ENCODE measurements at regions not wholly inside any gene's neighbourhood (a gene's known extent, or its start where the extent isn't known, plus 50 kb on each side); places are given as distances from the start of the nearest gene placed in this dataset.
"Not testable (repeated sequence)": the region's sequence is repeated elsewhere in the genome, so short reads cannot be mapped to it uniquely, and the experiment has no call there.

DNA sequence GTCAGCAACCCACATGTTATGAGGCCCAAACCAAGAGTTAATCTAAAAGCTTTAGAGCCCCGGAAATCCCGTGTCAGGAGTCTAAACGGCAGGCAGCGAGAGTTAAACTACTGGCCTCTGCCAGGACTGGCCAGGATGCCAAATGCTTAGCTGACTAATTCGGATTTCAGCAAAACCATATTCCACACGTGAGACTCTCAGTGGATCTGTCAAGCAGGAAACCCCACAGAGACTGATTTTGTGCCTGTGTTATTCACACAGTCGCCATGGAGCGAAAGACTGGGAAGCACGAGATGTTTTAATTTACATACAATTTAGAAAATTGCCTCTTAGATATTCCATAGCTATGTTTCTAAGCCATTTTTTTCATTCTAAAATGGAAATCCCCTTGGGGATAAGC, 152.9 kb downstream of the RNASET2 start:
- DNase-seq: no peak

- DNase-seq: no peak
These were observed 153.9 kb downstream of the RNASET2 start for GRCh38 chr6:166802401-166802800.

GRCh38 chr6:166800137-166800536, 156.2 kb downstream of the RNASET2 start:
- no peak for DNase-seq

DNA sequence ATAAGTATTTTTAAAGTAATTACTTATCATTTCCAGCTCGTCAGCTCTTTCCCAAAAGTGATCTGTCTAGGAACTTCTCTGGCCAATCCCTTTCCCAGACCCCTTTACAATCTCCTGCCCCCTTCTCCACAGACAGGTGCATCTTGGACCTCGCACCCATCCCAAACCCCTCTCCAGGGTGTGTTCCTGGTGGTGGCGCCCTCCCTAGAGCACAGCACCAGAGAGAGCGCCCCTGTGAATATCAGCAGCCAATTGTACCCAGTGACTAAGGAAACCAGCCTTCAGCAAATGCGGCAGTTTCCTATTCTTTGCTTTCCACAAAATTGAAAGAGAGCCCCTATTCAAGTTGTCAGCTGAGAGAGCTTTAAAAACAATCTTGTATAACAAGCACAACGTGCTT, 157.7 kb downstream of the RNASET2 start:
- no peak for DNase-seq

GRCh38 chr6:166796610-166797009, 159.7 kb downstream of the RNASET2 start:
- no peak for DNase-seq

- DNase-seq: no peak
These were observed 160.5 kb downstream of the RNASET2 start for GRCh38 chr6:166795879-166796278.

GRCh38 chr6:166790808-166791207, 163.8 kb upstream of the RPS6KA2 start:
- not testable (repeated sequence) for DNase-seq

DNA sequence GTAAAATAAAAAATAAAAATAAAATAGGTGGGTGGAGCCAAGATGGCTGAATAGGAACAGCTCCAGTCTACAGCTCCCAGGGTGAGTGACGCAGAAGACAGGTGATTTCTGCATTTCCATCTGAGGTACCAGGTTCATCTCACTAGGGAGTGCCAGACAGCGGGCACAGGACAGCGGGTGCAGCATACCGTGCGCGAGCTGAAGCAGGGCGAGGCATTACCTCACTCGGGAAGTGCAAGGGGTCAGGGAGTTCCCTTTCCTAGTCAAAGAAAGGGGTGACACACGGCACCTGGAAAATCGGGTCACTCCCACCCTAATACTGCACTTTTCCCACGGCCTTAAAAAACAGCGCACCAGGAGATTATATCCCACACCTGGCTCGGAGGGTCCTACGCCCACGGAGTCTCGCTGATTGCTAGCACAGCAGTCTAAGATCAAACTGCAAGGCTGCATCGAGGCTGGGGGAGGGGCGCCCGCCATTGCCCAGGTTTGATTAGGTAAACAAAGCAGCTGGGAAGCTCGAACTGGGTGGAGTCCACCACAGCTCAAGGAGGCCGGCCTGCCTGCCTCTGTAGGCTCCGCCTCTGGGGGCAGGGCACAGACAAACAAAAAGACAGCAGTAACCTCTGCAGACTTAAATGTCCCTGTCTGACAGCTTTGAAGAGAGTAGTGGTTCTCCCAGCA, 161.9 kb upstream of the RPS6KA2 start:
- DNase-seq: not testable (repeated sequence)

DNA sequence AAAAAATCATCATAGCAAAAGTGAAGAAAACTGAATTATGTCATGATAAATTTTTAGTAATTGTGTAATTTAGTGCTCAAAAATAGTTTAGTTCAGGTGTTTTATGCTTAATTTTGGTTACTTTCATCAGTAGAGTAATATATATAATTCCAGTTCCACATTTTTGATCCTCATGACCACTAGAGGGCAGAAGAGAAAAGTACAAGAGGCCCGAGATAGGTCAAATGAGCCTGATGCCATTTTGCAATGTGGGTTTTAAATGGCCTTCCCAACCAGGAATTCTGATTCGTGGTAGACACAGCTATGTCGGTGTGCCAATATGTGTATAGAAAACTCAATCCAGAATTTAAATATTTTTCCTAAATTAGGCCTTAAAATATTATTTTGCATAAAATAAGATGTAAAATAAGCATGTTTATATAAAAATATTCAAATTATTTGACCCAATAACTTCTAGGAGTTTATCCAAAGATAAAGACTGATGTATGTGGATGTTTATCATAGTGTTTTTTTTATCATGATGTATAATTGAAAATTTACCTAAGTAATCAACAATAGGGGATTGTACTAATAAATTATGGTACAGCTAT, 159.7 kb upstream of the RPS6KA2 start:
- DNase-seq: peak; percentile 12

DNA sequence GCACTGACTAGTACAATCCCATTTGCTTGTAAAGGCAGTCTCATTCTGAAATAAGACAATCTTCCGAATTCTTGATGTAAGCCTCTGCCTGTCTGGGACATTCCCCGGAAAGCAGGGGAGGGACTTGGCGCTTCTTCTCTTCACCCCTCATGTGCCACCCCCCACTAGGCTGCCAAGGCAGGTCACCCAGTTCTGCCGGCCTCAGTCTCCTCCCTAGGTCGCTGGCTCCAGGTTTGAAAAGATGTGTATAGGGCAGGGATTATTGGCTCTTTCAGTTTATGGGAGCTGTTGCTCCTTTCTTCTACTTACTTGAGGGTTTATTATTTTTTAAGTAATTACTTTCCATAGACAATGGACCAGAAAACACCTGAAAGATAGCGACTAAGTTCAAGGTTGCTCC, 158.1 kb upstream of the RPS6KA2 start:
- no peak for DNase-seq

GRCh38 chr6:166784691-166785090, 157.6 kb upstream of the RPS6KA2 start:
- DNase-seq: no peak

- DNase-seq: no peak
These were observed 155.5 kb upstream of the RPS6KA2 start for GRCh38 chr6:166782520-166782919.

DNA sequence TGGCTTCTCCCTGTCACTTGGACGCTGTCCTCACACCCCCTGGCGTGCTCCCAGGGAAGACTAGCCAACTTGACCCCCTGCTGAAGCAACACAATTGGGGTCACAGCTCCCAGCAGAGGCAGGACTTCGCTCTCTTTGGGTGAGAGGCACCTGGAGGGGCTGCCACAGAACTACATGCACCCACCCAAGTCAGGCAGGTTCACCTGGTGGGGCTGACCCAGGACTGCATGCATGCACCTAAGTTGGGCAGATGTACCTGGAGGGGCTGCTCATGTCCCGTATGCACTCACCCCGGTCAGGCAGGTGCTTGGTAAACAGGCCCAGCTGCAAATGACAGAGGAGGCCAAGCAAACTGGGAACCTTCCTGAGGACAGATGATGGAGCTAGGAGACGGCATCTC, 154.3 kb upstream of the RPS6KA2 start:
- DNase-seq: no peak

DNA sequence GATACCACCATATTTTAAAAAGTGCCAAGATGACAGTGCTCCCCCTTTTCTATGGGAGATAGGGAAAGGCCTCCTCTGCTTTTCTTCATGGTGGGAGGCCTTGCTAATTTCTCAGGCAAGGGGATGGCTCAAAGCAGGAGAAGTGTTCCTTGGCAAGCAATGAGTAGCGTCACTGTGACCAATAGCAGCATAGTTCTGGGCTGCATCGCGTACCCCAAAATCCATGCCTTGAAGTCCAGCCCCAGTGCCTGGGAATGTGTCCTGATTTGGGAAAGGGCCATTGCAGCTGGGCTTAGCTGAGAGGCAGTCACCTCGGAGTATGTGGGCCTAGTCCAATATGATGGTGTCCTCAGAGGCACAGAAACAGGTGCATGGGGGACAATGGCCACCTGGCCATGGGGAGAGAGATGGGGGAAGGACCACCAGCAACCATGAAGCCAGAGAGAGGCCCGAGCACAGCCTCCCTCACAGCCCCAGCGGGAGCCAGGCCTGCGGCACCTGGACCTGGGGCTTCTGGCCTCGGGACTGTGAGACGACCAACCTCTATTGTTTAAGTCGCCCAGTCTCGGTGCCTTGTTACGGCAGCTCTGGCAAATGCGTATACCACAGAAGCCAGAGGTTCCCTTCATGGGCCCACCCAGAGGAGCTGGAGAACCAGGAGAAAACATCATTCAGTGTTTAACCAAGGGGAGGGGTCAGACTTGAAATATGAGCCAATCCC, 153.1 kb upstream of the RPS6KA2 start:
- no peak for DNase-seq

GRCh38 chr6:166779381-166779780, 152.3 kb upstream of the RPS6KA2 start:
- no peak for DNase-seq

DNA sequence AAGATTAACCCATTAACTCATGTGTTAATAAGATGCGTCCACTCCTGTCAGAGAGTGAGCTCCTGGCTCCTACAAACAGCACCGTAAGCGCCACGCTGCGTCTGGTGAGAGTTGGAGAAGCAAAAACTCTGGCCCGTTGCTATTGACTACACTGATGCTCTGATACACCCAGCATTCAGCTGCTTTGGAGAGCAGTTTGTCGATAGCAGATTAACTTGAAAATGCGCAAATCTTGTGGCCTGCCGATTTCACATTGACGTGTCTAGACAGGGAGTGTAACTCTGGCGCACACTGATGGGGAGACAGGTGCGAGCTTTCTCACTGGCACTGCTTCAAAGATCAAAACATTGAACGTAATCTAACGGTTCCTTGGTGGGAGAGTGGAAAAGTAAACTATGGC, 151.7 kb upstream of the RPS6KA2 start:
- DNase-seq: no peak

DNA sequence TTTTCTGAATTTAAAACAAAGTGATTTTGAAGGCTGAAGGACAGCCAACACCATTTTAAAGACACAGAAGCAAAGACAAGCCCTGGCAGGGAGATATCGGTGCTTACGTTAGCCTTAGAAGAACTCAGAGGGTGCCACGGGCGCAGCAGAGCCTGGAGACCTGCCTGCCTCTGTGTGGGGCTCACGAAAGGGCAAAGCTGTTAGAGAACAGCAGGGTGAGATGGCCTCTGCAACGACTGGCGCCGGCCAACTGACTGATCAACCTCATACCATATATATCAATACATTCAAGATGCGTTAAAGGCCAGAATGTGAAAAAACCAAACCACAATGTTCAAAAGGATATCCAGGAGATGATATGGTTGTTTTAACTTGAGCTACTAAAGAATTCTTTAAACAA, 151.0 kb upstream of the RPS6KA2 start:
- DNase-seq: no peak

DNA sequence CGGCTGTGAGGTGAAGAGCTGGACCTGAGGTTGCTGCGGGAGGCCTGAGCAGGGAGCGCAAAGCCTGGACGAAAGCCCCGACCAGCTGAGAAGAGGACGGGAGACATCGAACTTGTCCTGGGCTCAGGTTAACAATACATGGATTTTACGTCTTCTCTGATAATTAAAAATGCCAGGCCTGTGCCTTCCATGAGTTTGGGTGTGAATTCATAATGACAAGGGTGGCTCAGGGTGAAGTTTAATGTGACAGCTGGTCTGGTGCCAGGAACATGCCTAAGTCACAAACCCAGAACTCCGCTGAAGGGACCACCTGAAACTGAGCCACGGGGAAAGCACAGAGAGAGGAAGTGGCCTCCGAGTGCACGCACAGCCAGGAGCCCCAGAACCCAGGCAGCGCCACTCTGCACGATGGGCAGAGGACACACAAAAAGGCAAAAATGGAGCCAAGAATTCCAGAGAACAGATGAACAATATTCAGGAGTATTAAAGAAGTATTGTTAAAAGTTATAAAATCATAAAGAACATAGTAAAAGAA, 150.1 kb upstream of the RPS6KA2 start:
- no peak for DNase-seq

- DNase-seq: no peak
These were observed 149.5 kb upstream of the RPS6KA2 start for GRCh38 chr6:166776571-166776970.

- DNase-seq: no peak
These were observed 148.8 kb upstream of the RPS6KA2 start for GRCh38 chr6:166775923-166776220.

GRCh38 chr6:166775180-166775922, 148.3 kb upstream of the RPS6KA2 start:
- DNase-seq: peak; percentile 57

DNA sequence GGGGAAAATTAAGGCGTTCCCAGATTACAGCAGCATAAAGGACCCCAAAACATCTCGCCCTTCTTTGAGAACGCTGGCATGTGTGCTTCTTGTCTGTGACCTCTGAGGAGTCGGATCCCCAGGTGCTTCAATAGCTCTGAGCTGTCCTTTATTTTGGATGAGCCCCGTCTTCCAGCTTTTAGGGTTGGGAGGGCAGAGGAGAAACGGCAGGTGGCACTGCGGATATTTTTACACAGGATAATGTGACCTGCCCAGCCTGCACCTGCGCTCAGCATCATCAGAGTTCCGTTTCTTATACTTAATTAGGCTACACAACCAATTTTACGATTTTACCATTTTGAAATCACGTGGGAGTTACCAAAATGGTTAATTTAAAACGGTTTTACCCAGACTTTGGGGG, 147.7 kb upstream of the RPS6KA2 start:
- DNase-seq: no peak

DNA sequence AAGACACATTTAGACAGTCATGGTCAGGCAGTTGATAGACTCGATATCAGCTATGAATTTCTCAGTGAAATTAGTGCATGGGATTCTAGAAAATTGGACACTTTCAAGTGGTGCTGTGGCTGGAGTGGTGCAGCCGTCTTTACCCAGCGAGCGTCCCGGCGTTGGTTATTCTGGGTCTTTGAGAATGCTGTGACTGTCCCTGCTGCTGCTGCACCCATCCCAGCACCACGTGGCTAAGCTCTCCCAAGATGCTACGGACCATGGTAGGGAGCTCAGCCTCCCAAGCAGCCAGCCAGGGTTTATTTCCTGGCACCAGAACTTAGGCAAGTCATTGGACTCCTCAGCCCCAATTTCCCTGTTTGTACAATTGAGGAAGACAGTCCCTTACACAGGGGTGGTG, 147.2 kb upstream of the RPS6KA2 start:
- no peak for DNase-seq

GRCh38 chr6:166772518-166772917, 145.5 kb upstream of the RPS6KA2 start:
- no peak for DNase-seq

Measured in effector CD4-positive, alpha-beta T cell (primary cell).